ENCODE measurements at regions not wholly inside any gene's neighbourhood (a gene's known extent, or its start where the extent isn't known, plus 50 kb on each side); places are given as distances from the start of the nearest gene placed in this dataset.

GRCh38 chr10:60480865-60481563 is 91.3 kb upstream of the ANK3 start:
- H3K36me3 ChIP-seq = no peaks in the 10 kb centered on the region
- H3K4me3 ChIP-seq (replicated peaks in 1 of 3) = no peak overlapping the region
- intact Hi-C loops (cut with DNase I) = no loop called here
- 74% methylated on average over 8 of the region's 8 CpGs for WGBS, 2 donors
- peak overlapping the region in 2 of 3 donors; percentile 32 to 47 for H3K27ac ChIP-seq
- H3K27me3 ChIP-seq = no peaks in the 10 kb centered on the region
- peak; percentile 48 to 62 for DNase-seq
- TF ChIP-seq POLR2A (IDR thresholded peaks at IDR 0.05) (no peak), CTCF (IDR thresholded peaks at IDR 0.05) (no peak)
- H3K4me1 ChIP-seq = peaks cover 15 to 37% of the 10 kb centered on the region in 2 donors
- no peaks in the 10 kb centered on the region for H3K9me3 ChIP-seq

DNA sequence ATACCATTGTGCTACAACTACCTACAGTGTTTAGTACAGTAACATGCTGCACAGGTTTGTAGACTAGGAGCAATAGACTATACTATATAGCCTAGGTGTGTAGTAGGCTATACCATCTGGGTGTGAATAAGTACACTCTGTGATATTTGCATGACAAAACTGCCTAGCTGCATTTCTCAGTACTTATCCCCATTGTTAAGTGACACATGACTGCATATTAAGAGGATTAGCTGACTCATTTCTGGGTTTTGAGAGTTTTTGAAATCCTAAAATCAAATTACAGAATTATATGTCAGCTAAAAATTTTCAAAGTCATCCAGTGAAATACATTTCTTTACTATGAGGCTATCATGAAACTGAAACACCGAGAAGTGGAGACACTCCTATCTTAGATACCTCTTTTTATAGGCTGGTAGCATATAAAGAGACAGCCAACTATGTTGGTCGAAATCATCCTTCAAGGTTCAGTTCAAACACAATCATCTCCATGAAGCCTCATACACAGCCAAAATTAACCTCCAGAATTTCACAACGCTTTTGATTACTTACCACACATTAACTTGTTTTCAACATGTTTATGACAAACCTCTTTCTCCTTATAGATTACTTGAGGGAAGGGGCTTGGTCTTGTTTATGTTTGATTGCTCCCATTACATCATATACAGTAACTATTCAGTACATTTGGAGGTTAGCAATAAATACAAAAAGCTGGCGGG is 89.8 kb upstream of the ANK3 start:
- peak overlapping the region; percentile 15 to 47 (median 32) for H3K27ac ChIP-seq
- intact Hi-C loops (cut with DNase I) = no loop called here

DNA sequence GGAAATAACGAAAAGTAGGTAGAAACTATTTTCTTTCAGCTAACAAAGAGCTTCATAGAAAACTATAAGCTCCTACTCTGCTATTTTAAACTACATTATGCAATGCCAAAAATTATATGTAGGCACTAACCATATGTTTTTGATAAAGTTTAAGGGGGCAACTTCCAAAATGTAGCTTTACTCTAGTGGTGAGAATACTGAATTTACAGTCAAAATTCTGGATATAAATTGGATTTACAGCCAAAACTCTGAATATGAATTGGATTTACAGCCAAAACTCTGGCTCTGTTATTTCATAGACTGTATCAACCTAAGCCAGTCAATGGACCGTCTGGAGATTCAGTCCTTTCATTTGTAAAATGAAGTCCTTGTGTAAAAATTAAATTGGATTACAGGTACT is 86.8 kb upstream of the ANK3 start:
- intact Hi-C loops (cut with DNase I) = no loop called here
- H3K27ac ChIP-seq = no peak overlapping the region
- WGBS, 2 donors = 94 to 96% methylated on average over 2 of the region's 2 CpGs

More for the DNA sequence above, 89.8 kb upstream of the ANK3 start:
- TF ChIP-seq POLR2A (IDR thresholded peaks at IDR 0.05) (no peak), CTCF (IDR thresholded peaks at IDR 0.05) (no peak)
- Histone ChIP-seq H3K36me3 (no peaks in the 10 kb centered on the region), H3K27me3 (no peaks in the 10 kb centered on the region), H3K4me3 (replicated peaks in 1 of 3) (no peak overlapping the region), H3K4me1 (peaks cover 15 to 37% of the 10 kb centered on the region in 2 donors), H3K9me3 (no peaks in the 10 kb centered on the region)
- WGBS, 2 donors = 92 to 93% methylated on average over 4 of the region's 4 CpGs
- no peak for DNase-seq

GRCh38 chr10:60473557-60473956 is 83.9 kb upstream of the ANK3 start:
- 96% methylated on average over 2 of the region's 2 CpGs for WGBS, 2 donors

More for the DNA sequence above, 86.8 kb upstream of the ANK3 start:
- no peaks in the 10 kb centered on the region for H3K27me3 ChIP-seq
- no peak overlapping the region for H3K4me3 ChIP-seq (replicated peaks in 1 of 3)
- H3K9me3 ChIP-seq = no peaks in the 10 kb centered on the region
- no peak for TF ChIP-seq CTCF (IDR thresholded peaks at IDR 0.05)
- no peak for TF ChIP-seq POLR2A (IDR thresholded peaks at IDR 0.05)
- H3K36me3 ChIP-seq = no peaks in the 10 kb centered on the region
- DNase-seq = no peak
- H3K4me1 ChIP-seq = peaks cover 13 to 27% of the 10 kb centered on the region in 2 donors

More at GRCh38 chr10:60473557-60473956, 83.9 kb upstream of the ANK3 start:
- Histone ChIP-seq H3K27ac (no peak overlapping the region), H3K9me3 (no peaks in the 10 kb centered on the region), H3K4me3 (replicated peaks in 1 of 3) (no peak overlapping the region), H3K4me1 (peaks cover 0 to under 1% of the 10 kb centered on the region in 2 donors), H3K36me3 (no peaks in the 10 kb centered on the region), H3K27me3 (no peaks in the 10 kb centered on the region)
- no peak for TF ChIP-seq POLR2A (IDR thresholded peaks at IDR 0.05)
- TF ChIP-seq CTCF (IDR thresholded peaks at IDR 0.05) = no peak
- intact Hi-C loops (cut with DNase I) = no loop called here
- DNase-seq = no peak
